Transverse colon (tissue), 4 donors: ENCODE measurements at regions not wholly inside any gene's neighbourhood (a gene's known extent, or its start where the extent isn't known, plus 50 kb on each side); places are given as distances from the start of the nearest gene placed in this dataset.

ENCODE experiments used
- DNase-seq: peaks from one replicate; pipeline ENCODE4 v3.0.0-alpha.2; 2019
- H3K27ac ChIP-seq, 4 donors: fragments of 200-600 bp; sonication (generic); 2 replicates each; pipeline ENCODE4 v1.5.1; 2016 to 2018; ENCODE audit warnings: inconsistent platforms in 4 of 4
- H3K27me3 ChIP-seq: fragments of 200-600 bp; sonication (generic); 2 replicates; pipeline ENCODE4 v1.5.1; 2017; ENCODE audit warnings: inconsistent platforms
- H3K36me3 ChIP-seq, 4 donors: fragments of 200-600 bp; sonication (generic); 2 replicates each; pipeline ENCODE4 v1.5.1; 2017 to 2019; ENCODE audit warnings: inconsistent platforms in 4 of 4
- H3K4me1 ChIP-seq, 4 donors: fragments of 200-600 bp; sonication (generic); 2 replicates each; pipeline ENCODE4 v1.5.1; 2017 to 2020; ENCODE audit warnings: inconsistent platforms in 4 of 4
- H3K4me3 ChIP-seq, 4 donors: fragments of 200-600 bp; sonication (generic); 1 replicate in 1 of 4; 2 replicates in 3 of 4; pipeline versions ENCODE4 v1.5.1 to v1.6.1; 2017 to 2019; ENCODE audit warnings: inconsistent platforms in 4 of 4
- H3K9me3 ChIP-seq, 2 donors: fragments of 200-600 bp; sonication (generic); 2 replicates each; pipeline ENCODE4 v1.5.1; 2017 to 2019; ENCODE audit warnings: inconsistent platforms in 2 of 2
- EP300 ChIP-seq: sonication (generic); formaldehyde crosslinking; IDR thresholded peaks from one replicate; pipeline ENCODE4 v1.6.1; 2017; ENCODE audit warnings: antibody characterized with exemption, low read depth
- POLR2A ChIP-seq: fragments of 450-650 bp; IDR thresholded peaks from one replicate; pipeline ENCODE4 v1.6.1; 2016; ENCODE audit warnings: antibody characterized with exemption, mild to moderate bottlenecking, moderate library complexity
- POLR2AphosphoS5 ChIP-seq, 3 donors: sonication (generic); formaldehyde crosslinking; IDR thresholded peaks; one replicate each; pipeline ENCODE4 v1.6.1; 2016; ENCODE audit warnings: antibody characterized with exemption in 3 of 3
- WGBS, 2 donors: methylation state at CpG; one replicate each; pipeline ENCODE4 v1.1.5; 2018; ENCODE audit warnings: low coverage in 1 of 2; 5-methylcytosine and 5-hydroxymethylcytosine counted together
- in situ Hi-C, 4 donors: fragments of 200-750 bp; cut with MboI; loops; one replicate each; pipeline versions ENCODE4 v1.15.0 to v1.15.1; 2017; ENCODE audit warnings: low sequenced_read_pairs in 3 of 4, low pct_ligation_motif_present in 1 of 4, low pct_unique_long_range_greater_than_20kb in 1 of 4
- intact Hi-C: fragments of 100-400 bp; cut with DNase I; formaldehyde crosslinking; loops from one replicate; pipeline ENCODE4 v1.15.1; 2023; ENCODE audit warnings: low total_unique reads
- TF ChIP-seq, protein P1 (sequence below), 5 experiments: fragments of 200-600 bp in 3 of 5; fragments of 450-650 bp in 2 of 5; sonication (generic) in 3 of 5; IDR thresholded peaks; 1 replicate in 2 of 5; 2 replicates in 3 of 5; pipeline ENCODE4 v1.5.1; 2016 to 2017; ENCODE audit warnings: antibody characterized with exemption in 5 of 5, inconsistent platforms in 3 of 5, mild to moderate bottlenecking in 2 of 5, moderate library complexity in 1 of 5

DNA sequence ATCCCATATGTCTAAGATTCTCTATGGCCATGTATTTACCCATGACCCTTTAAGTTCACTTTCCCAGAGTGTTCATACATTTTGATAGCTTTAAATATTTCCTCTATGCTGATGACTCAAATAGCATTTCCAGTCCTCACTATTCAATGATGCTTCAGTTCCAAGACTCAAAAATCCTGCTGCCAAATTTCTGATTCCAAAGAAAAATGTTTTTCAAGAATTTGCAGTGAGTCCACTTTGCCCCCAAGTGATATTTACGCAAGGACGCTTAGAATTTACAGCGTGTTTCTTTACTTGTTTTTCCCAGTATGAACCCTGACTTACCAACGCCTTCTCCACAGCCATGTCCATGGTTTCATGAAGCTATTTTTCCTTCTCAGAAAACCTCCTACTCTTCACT lies 127.9 kb upstream of the PCDH18 start:
- Histone ChIP-seq H3K27me3 (no peaks in the 10 kb centered on the region), H3K36me3 (no peaks in the 10 kb centered on the region), H3K4me3 (no peak overlapping the region), H3K9me3 (no peaks in the 10 kb centered on the region), H3K4me1 (peaks cover 0 to 26% (median 5%) of the 10 kb centered on the region in 4 donors), H3K27ac (peak overlapping the region in 1 of 4 donors; percentile 47)
- in situ Hi-C loops (no loop called here), intact Hi-C loops (loop anchor here (5.0 kb wide), 1 partner anchor 128 kb away; the partner anchor contains the start of gene PCDH18)
- no peak for DNase-seq
- WGBS, 2 donors: 76 to 80% methylated on average over 4 of the region's 4 CpGs
- TF ChIP-seq, protein P1, sequence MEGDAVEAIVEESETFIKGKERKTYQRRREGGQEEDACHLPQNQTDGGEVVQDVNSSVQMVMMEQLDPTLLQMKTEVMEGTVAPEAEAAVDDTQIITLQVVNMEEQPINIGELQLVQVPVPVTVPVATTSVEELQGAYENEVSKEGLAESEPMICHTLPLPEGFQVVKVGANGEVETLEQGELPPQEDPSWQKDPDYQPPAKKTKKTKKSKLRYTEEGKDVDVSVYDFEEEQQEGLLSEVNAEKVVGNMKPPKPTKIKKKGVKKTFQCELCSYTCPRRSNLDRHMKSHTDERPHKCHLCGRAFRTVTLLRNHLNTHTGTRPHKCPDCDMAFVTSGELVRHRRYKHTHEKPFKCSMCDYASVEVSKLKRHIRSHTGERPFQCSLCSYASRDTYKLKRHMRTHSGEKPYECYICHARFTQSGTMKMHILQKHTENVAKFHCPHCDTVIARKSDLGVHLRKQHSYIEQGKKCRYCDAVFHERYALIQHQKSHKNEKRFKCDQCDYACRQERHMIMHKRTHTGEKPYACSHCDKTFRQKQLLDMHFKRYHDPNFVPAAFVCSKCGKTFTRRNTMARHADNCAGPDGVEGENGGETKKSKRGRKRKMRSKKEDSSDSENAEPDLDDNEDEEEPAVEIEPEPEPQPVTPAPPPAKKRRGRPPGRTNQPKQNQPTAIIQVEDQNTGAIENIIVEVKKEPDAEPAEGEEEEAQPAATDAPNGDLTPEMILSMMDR (IDR thresholded peaks at IDR 0.05): no peak
- TF ChIP-seq POLR2AphosphoS5 (IDR thresholded peaks at IDR 0.05): no peak
- TF ChIP-seq POLR2A: no peak
- no peak for TF ChIP-seq EP300

DNA sequence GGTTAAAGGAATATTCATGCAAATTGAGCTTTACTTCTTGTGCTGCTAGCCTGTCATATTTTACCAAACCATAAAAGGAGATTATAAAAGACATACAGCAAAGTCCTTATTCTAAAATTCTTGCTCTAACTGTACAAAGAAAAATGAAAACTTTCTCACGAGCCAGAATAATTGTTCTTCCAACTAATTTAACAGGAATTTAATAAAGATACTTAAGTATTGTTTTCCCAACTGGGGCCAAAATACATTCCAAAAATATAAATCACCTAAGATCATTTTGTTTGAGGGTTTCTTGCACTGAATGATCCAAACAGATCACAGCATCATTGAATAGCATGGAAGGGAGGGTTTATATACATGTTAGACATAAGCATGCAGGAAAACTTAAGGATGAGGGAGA lies 127.1 kb upstream of the PCDH18 start:
- H3K4me3 ChIP-seq: no peak overlapping the region
- in situ Hi-C loops (no loop called here), intact Hi-C loops (no loop called here)
- H3K27me3 ChIP-seq: no peaks in the 10 kb centered on the region
- H3K36me3 ChIP-seq: no peaks in the 10 kb centered on the region
- no peak overlapping the region for H3K27ac ChIP-seq
- H3K9me3 ChIP-seq: no peaks in the 10 kb centered on the region
- WGBS, 2 donors: 19 to 25% methylated on average over 1 of the region's 1 CpG
- peaks cover 0 to 30% (median 2%) of the 10 kb centered on the region in 4 donors for H3K4me1 ChIP-seq
- no peak for DNase-seq
- no peak for TF ChIP-seq POLR2AphosphoS5 (IDR thresholded peaks at IDR 0.05)
- TF ChIP-seq POLR2A: no peak
- no peak for TF ChIP-seq EP300
- TF ChIP-seq, protein P1 (IDR thresholded peaks at IDR 0.05): no peak

GRCh38 chr4:137656661-137657060 lies 124.4 kb upstream of the PCDH18 start:
- DNase-seq: no peak
- 65 to 88% methylated on average over 2 of the region's 2 CpGs for WGBS, 2 donors
- no peaks in the 10 kb centered on the region for H3K27me3 ChIP-seq
- H3K9me3 ChIP-seq: no peaks in the 10 kb centered on the region
- H3K36me3 ChIP-seq: no peaks in the 10 kb centered on the region
- in situ Hi-C loops (no loop called here), intact Hi-C loops (no loop called here)
- H3K4me1 ChIP-seq: peaks cover 0 to 21% (median 0%) of the 10 kb centered on the region in 4 donors
- H3K4me3 ChIP-seq: no peak overlapping the region
- no peak overlapping the region for H3K27ac ChIP-seq
- TF ChIP-seq EP300: no peak

- no peak for DNase-seq
- WGBS, 2 donors: 67 to 80% methylated on average over 1 of the region's 1 CpG
- H3K27ac ChIP-seq: no peak overlapping the region
- H3K4me1 ChIP-seq: peaks cover 0 to 21% (median 0%) of the 10 kb centered on the region in 4 donors
- in situ Hi-C loops (no loop called here), intact Hi-C loops (no loop called here)
- H3K36me3 ChIP-seq: no peaks in the 10 kb centered on the region
- H3K9me3 ChIP-seq: no peaks in the 10 kb centered on the region
- H3K4me3 ChIP-seq: no peak overlapping the region
- TF ChIP-seq, protein P1 (IDR thresholded peaks at IDR 0.05): no peak
- TF ChIP-seq POLR2A (no peak), POLR2AphosphoS5 (IDR thresholded peaks at IDR 0.05) (no peak), EP300 (no peak)
- no peaks in the 10 kb centered on the region for H3K27me3 ChIP-seq
Observed at GRCh38 chr4:137655302-137655701, 123.0 kb upstream of the PCDH18 start.

GRCh38 chr4:137651128-137651527 lies 118.8 kb upstream of the PCDH18 start:
- in situ Hi-C loops: no loop called here

More at GRCh38 chr4:137651128-137651527, 118.8 kb upstream of the PCDH18 start:
- no peak for DNase-seq
- intact Hi-C loops: no loop called here
- Histone ChIP-seq H3K36me3 (no peaks in the 10 kb centered on the region), H3K4me3 (no peak overlapping the region), H3K9me3 (no peaks in the 10 kb centered on the region), H3K4me1 (peaks cover 0 to 12% (median 0%) of the 10 kb centered on the region in 4 donors), H3K27me3 (no peaks in the 10 kb centered on the region), H3K27ac (no peak overlapping the region)
- TF ChIP-seq, protein P1 (IDR thresholded peaks at IDR 0.05): no peak
- TF ChIP-seq EP300 (no peak), POLR2AphosphoS5 (IDR thresholded peaks at IDR 0.05) (no peak), POLR2A (no peak)
- WGBS, 2 donors: 78 to 82% methylated on average over 3 of the region's 3 CpGs
